HG03045 (cell line): ENCODE measurements at regions not wholly inside any gene's neighbourhood (a gene's known extent, or its start where the extent isn't known, plus 50 kb on each side); places are given as distances from the start of the nearest gene placed in this dataset.
"Not testable (repeated sequence)": the region's sequence is repeated elsewhere in the genome, so short reads cannot be mapped to it uniquely, and the experiment has no call there.

ENCODE experiments used
- ATAC-seq: cut with Tn5 transposase; IDR thresholded peaks from one replicate; pipeline ENCODE4 v1.9.1; 2021; ENCODE audit warnings: mild to moderate bottlenecking, moderate library complexity; ENCODE audit not compliant: unreplicated experiment

DNA sequence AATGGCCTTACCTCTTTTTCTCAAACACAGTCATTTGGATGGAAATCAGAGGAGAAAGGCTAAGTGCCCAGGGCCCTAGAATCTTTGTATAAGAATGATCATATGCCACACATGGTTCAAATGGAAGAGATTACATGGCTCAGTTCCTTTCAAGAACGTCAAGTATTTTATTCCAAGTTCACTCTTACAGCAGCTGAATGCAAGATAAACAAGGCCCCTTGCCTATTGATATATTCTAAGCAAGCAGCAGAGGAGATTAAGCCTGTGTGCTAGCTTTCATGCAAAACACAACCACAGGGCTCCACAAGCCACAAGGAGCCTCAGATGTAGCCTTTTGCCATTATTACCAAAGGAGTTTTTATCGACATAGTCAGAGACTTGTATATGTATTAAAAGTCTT, 55.3 kb upstream of the SLCO6A1 start:
- ATAC-seq: no peak

GRCh38 chr5:102554728-102555127, 55.9 kb upstream of the SLCO6A1 start:
- no peak for ATAC-seq

DNA sequence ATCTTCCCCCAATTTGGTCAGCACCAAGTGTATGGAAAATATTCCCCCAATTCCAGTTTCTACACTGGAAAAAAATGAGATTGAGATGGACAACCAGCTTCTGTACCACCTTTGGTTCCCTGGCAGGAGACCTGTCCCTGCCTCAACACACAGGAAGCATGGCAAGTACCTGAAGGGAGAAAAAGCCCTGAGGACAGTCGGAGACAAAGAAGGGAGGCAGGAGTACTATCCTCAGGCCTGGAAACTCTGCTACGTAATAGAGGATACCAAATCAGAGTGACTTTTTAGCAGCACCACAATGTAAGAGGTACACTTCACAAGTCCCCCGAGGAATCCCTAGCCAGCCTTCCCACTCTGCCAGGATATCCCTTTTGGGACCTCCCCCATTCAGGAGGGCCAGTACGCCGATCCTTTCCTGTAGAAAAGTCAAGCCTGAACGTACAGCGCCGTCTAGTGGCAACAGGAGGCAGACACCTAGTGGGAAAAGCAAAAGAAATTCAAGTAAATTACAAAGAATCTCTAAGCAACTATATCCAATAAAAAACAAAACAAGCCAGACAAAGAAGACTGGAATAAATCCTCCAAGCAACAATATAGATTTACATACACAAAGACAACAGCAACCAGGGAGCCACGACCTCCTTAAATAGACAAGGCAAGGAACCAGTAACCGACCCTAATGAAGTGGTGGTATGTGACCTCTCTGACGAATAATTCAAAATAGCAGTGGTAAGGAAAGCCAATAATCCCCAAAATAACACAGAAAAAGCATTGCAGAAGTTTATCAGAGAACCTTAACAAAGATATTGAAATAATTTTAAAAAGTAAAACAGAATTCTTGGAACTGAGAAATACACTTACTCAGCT, 63.3 kb upstream of the SLCO6A1 start:
- ATAC-seq: no peak

- ATAC-seq: no peak
These were observed 71.9 kb upstream of the SLCO6A1 start for GRCh38 chr5:102570747-102571146.

DNA sequence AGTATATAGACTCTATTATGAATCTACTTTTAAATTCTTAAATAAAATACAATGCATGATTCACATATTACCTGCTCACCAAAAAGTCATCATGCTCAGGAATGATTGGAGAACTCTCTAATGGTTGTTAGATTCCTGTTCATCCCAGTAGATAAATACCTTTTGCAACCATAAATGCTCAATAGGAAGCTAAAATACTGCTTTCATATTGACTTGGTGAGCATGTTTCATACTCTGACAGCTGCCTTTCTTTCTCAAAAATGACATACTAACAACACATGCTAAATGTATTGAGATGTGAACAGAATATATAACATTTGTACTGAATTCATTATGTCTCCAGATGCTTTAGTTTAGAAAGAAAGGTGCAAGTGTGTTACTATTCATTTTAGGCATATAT, 79.6 kb upstream of the SLCO6A1 start:
- no peak for ATAC-seq

DNA sequence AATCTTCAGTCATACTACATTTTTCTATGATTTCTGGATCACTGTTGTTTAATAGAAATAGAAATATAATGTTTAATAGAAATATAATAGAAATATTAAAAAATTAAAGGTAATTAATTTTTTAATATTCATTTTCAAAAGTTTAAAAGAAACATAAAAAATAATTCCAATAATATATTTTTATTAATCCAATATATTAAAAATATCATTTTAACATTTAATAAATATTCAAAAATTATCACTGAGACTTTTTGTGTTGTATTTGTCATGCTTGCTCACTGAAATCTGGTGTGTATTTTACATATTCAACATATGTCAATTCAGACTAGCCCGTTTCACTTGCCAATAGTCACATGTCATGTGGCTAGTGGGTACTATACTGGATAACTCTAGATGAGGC, 80.6 kb upstream of the SLCO6A1 start:
- no peak for ATAC-seq

- no peak for ATAC-seq
These were observed 82.2 kb upstream of the SLCO6A1 start for GRCh38 chr5:102581011-102581410.

DNA sequence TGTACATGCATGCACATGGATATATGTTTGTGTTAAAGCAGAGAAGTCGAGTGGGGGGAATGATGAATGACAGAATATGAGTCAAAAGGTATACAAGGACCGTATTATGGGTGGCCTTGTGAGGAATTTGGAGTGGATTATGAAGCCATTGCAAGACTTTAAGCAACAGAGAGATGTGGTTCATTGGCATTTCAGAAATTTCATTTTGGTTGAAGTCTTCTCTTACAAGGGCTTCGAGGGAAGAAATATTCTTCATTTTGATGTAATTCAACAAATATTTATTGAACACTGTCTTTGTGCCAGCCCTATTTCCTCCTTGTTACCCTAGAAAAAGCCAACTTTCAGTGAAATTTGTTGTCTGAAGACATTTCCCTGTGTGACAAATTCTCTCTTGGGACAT, 83.9 kb upstream of the SLCO6A1 start:
- no peak for ATAC-seq

GRCh38 chr5:102583276-102584124, 84.7 kb upstream of the SLCO6A1 start:
- no peak for ATAC-seq

- ATAC-seq: no peak
These were observed 90.9 kb upstream of the SLCO6A1 start for GRCh38 chr5:102589661-102590060.

GRCh38 chr5:102590467-102590866, 91.7 kb upstream of the SLCO6A1 start:
- ATAC-seq: no peak

GRCh38 chr5:102591650-102592049, 92.8 kb upstream of the SLCO6A1 start:
- no peak for ATAC-seq

DNA sequence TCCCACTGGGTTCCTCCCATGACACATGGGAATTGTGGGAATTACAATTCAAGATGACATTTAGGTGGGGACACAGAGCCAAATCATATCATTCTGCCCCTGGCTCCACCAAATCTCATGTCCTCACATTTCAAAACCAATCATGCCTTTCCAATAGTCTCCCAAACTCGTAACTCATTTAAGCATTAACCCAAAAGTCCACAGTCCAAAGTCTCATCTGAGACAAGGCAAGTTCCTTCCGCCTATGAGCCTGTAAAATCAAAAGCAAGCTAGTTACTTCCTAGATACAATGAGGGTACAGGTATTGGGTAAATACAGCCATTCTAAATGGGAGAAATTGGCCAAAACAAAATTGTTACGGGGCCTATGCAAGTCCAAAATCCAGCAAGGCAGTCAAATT, 93.8 kb upstream of the SLCO6A1 start:
- ATAC-seq: not testable (repeated sequence)

- ATAC-seq: no peak
These were observed 95.4 kb upstream of the SLCO6A1 start for GRCh38 chr5:102594192-102594591.

DNA sequence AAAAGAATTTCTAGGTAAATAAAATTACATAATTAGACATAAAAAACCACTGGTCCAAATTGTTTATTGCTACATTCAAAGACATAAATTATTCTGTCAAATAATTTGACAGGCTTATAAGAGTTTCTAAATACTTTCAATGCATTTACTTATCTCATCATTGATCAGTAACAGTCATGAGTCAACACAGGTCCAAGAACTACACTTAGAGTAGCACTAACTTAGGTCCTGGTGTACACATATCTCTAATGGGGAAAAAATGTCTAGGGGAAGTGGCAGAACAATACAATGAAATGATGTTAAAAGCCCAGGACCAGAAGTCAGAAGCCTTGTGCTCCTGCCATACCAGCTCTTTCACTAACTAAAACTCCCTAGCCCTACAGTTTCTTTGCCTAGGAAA, 96.5 kb upstream of the SLCO6A1 start:
- no peak for ATAC-seq

- peak; percentile 80 for ATAC-seq
These were observed 97.3 kb upstream of the SLCO6A1 start for GRCh38 chr5:102596113-102596512.

DNA sequence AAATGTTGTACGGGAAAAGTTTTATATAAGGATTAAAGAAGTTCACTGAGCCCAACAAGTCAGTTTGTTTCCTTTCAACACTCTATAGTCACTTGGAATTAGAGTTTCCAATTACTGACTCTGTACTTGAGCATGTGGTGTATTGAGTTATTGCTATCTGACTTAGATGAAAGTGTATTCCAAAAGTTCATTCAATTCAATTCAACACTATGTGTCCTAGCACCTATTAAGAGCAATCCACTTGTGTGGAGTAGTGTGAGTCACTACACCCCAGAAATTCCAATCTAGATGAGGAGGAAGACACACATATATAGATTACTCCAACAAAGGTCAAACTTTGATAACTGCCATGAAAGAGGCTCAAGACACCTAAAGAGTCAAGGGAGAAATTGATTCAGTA, 98.2 kb upstream of the SLCO6A1 start:
- ATAC-seq: no peak

GRCh38 chr5:102599289-102599688, 100.5 kb upstream of the SLCO6A1 start:
- no peak for ATAC-seq

DNA sequence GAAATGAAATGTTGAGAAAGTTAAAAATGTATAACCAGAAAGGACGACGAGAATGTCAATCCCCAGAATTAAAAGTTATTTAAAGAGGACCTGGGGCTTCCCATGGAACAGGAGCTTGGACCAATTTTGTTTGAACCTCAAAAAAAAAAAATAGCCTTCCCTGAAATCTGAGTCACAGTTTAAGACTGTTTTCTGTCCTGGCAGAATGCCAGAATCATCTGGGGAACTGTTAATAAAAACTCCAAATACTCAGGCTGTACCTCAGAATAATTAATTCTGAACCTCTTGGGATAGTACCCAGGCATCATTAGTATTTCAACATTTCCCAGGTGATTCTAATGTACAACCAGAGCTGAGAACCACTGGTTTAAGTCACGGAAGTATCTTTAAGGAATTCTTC, 102.2 kb upstream of the SLCO6A1 start:
- ATAC-seq: no peak

- no peak for ATAC-seq
These were observed 104.9 kb upstream of the SLCO6A1 start for GRCh38 chr5:102603670-102604069.

DNA sequence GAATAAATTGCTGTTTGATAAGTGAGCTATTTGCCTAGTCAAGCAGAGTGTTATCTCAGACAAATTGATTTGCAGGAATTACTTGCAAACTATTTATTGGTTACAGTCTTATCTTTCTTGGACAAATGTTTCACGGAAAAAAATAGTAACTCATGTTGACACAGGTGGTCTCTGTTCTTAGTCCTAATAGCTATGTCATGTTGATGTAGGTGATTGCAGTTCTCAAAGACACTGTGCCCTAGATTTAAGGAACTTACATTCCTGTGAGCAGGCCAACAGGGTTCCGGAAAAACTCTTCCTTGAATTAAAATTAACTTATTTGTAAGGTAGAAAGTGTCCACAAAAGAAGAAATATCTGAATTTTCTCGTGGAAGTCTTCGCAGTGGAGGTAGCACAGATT, 109.6 kb upstream of the SLCO6A1 start:
- no peak for ATAC-seq

- ATAC-seq: no peak
These were observed 112.5 kb upstream of the SLCO6A1 start for GRCh38 chr5:102611312-102611711.
